IMR-90 (cell line): ENCODE measurements at regions not wholly inside any gene's neighbourhood (a gene's known extent, or its start where the extent isn't known, plus 50 kb on each side); places are given as distances from the start of the nearest gene placed in this dataset.

ENCODE experiments used
- ATAC-seq: fragments of 200-7000 bp; cut with Tn5 transposase; 2 replicates; pipeline ENCODE4 v1.9.1; 2020; ENCODE audit warnings: low read depth, mild to moderate bottlenecking, moderate library complexity
- BruUV-seq: library from RNA; stranded (reverse); fragments of 400-500 nt; replicated peaks from 2 replicates; lab custom pipeline; 2021; lab: Mats Ljungman, UMichigan
- CTCF ChIA-PET: fragments of 300-600 bp; formaldehyde crosslinking; extraction: SDS; loops from one replicate; lab custom pipeline; 2021; ENCODE audit warnings: antibody characterized with exemption; lab: Yijun Ruan, JAX
- POLR2A ChIA-PET: fragments of 300-600 bp; sonication (Branson Sonifier 250); formaldehyde crosslinking; loops from one replicate; lab custom pipeline; 2022; ENCODE audit warnings: antibody characterized with exemption; ENCODE audit not compliant: unreplicated experiment; lab: Charles Lee
- DNase-seq: peaks from one replicate; pipeline ENCODE4 v3.0.0; 2013
- H2AFZ ChIP-seq: replicated peaks from 2 replicates; pipeline ENCODE3; 2013; ENCODE audit warnings: low read length, mild to moderate bottlenecking; ENCODE audit not compliant: poor library complexity
- H2AK5ac ChIP-seq: 2 replicates; pipeline ENCODE4 v1.6.1; 2013; ENCODE audit warnings: low read depth, low read length, inconsistent platforms
- H2AK9ac ChIP-seq: replicated peaks from 2 replicates; pipeline ENCODE3; 2013; ENCODE audit warnings: mild to moderate bottlenecking, low read depth, low read length, moderate library complexity; ENCODE audit not compliant: poor library complexity
- H2BK120ac ChIP-seq: 2 replicates; pipeline ENCODE4 v1.6.1; 2013; ENCODE audit warnings: low read depth, low read length, inconsistent platforms
- H2BK15ac ChIP-seq: 3 replicates; pipeline ENCODE4 v1.6.1; 2013; ENCODE audit warnings: low read depth, low read length, inconsistent platforms
- H2BK20ac ChIP-seq: 2 replicates; pipeline ENCODE4 v1.6.1; 2013; ENCODE audit warnings: low read depth, mild to moderate bottlenecking, inconsistent platforms, low read length, moderate library complexity
- H2BK5ac ChIP-seq: 2 replicates; pipeline ENCODE4 v1.6.1; 2013; ENCODE audit warnings: mild to moderate bottlenecking, low read depth, low read length, inconsistent platforms; ENCODE audit not compliant: poor library complexity, severe bottlenecking
- H3K14ac ChIP-seq: replicated peaks from 2 replicates; pipeline ENCODE4 v1.6.1; 2013; ENCODE audit warnings: low read depth, low read length, inconsistent platforms
- H3K18ac ChIP-seq: 2 replicates; pipeline ENCODE4 v1.6.1; 2013; ENCODE audit warnings: low read depth, low read length, control low read depth
- H3K23ac ChIP-seq: 2 replicates; pipeline ENCODE4 v1.6.1; 2013; ENCODE audit warnings: low read depth, low read length, inconsistent platforms
- H3K27ac ChIP-seq: 2 replicates; pipeline ENCODE4 v1.5.1; 2013; ENCODE audit warnings: mild to moderate bottlenecking, control low read depth, low read length; ENCODE audit not compliant: insufficient read depth
- H3K27me3 ChIP-seq: 2 replicates; pipeline ENCODE4 v1.6.1; 2013; ENCODE audit warnings: low read length; ENCODE audit not compliant: control insufficient read depth, insufficient read depth
- H3K36me3 ChIP-seq: 2 replicates; pipeline ENCODE4 v1.6.1; 2013; ENCODE audit warnings: low read length, mixed read lengths; ENCODE audit not compliant: control insufficient read depth, insufficient read depth
- H3K4ac ChIP-seq: 2 replicates; pipeline ENCODE4 v1.6.1; 2013; ENCODE audit warnings: low read depth, low read length, inconsistent platforms
- H3K4me1 ChIP-seq: 2 replicates; pipeline ENCODE4 v1.6.1; 2013; ENCODE audit warnings: low read length, mixed read lengths; ENCODE audit not compliant: control insufficient read depth, insufficient read depth
- H3K4me2 ChIP-seq: 2 replicates; pipeline ENCODE4 v1.6.1; 2013; ENCODE audit warnings: low read depth, mild to moderate bottlenecking, control low read depth, low read length, moderate library complexity
- H3K4me3 ChIP-seq: 2 replicates; pipeline ENCODE4 v1.5.1; 2013; ENCODE audit warnings: low read depth, mild to moderate bottlenecking, control low read depth, low read length, moderate library complexity; ENCODE audit not compliant: insufficient read depth
- H3K56ac ChIP-seq: 2 replicates; pipeline ENCODE4 v1.6.1; 2013; ENCODE audit warnings: low read length, inconsistent platforms; ENCODE audit not compliant: insufficient read depth; ENCODE audit errors: extremely low read depth
- H3K79me1 ChIP-seq, 2 experiments: 2 replicates each; pipeline ENCODE4 v1.6.1; 2013; ENCODE audit warnings: low read length in 2 of 2, inconsistent platforms in 1 of 2, low read depth in 1 of 2
- H3K9ac ChIP-seq: 2 replicates; pipeline ENCODE4 v1.6.1; 2013; ENCODE audit warnings: low read depth, low read length, control low read depth
- H3K9me1 ChIP-seq: 2 replicates; pipeline ENCODE4 v1.6.1; 2013; ENCODE audit warnings: low read length, inconsistent platforms; ENCODE audit not compliant: insufficient read depth
- H3K9me3 ChIP-seq: 2 replicates; pipeline ENCODE4 v1.6.1; 2013; ENCODE audit warnings: low read length; ENCODE audit not compliant: control insufficient read depth, insufficient read depth
- H4K20me1 ChIP-seq: 2 replicates; pipeline ENCODE4 v1.6.1; 2013; ENCODE audit warnings: low read length, inconsistent platforms; ENCODE audit not compliant: insufficient read depth
- H4K5ac ChIP-seq: 2 replicates; pipeline ENCODE4 v1.6.1; 2013; ENCODE audit warnings: mild to moderate bottlenecking, low read depth, low read length, control low read depth
- H4K8ac ChIP-seq, 2 experiments: 2 replicates each; pipeline ENCODE4 v1.6.1; 2013; ENCODE audit warnings: low read depth in 2 of 2, low read length in 2 of 2, control low read depth in 1 of 2, inconsistent platforms in 1 of 2
- H4K91ac ChIP-seq: 2 replicates; pipeline ENCODE4 v1.6.1; 2013; ENCODE audit warnings: low read depth, low read length, inconsistent platforms; ENCODE audit not compliant: insufficient read depth
- BHLHE40 ChIP-seq: fragments of 150-350 bp; IDR thresholded peaks from 2 replicates; pipeline ENCODE4 v1.6.1; 2016; ENCODE audit warnings: mild to moderate bottlenecking, low read depth, low read length
- CEBPB ChIP-seq: IDR thresholded peaks from 2 replicates; pipeline ENCODE4 v1.6.1; 2012; ENCODE audit warnings: low read depth, low read length, improper control_type of control experiment
- CHD1 ChIP-seq: IDR thresholded peaks from 2 replicates; pipeline ENCODE4 v1.6.1; 2012; ENCODE audit warnings: low read depth, low read length, improper control_type of control experiment
- MAFK ChIP-seq: IDR thresholded peaks from 2 replicates; pipeline ENCODE4 v1.6.1; 2012; ENCODE audit warnings: low read depth, low read length, improper control_type of control experiment
- RAD21 ChIP-seq: IDR thresholded peaks from 2 replicates; pipeline ENCODE4 v1.6.1; 2012; ENCODE audit warnings: low read length, improper control_type of control experiment
- SMC3 ChIP-seq: fragments of 150-350 bp; IDR thresholded peaks from 2 replicates; pipeline ENCODE4 v1.6.1; 2016; ENCODE audit warnings: low read depth, mild to moderate bottlenecking, antibody characterized with exemption, low read length, moderate library complexity
- WGBS, 2 experiments: methylation state at CpG; one replicate each; pipeline versions ENCODE4 v1.1.5 to v1.1.7; 2013; ENCODE audit warnings: missing lambda C conversion rate in 2 of 2; ENCODE audit not compliant: insufficient read length in 1 of 2; ENCODE audit errors: extremely low coverage in 2 of 2; 5-methylcytosine and 5-hydroxymethylcytosine counted together
- dilution Hi-C: fragments of 300-500 bp; cut with HindIII; formaldehyde crosslinking; loops from one replicate; pipeline ENCODE4 v1.14.3; 2018; ENCODE audit warnings: low sequenced_read_pairs; ENCODE audit not compliant: unreplicated experiment
- in situ Hi-C: fragments of 300-500 bp; cut with MboI; formaldehyde crosslinking; loops from 3 replicates; pipeline ENCODE4 v1.14.3; 2019; ENCODE audit warnings: low sequenced_read_pairs, inconsistent platforms, mixed read lengths
- intact Hi-C: fragments of 100-400 bp; cut with micrococcal nuclease; formaldehyde crosslinking; loops from 2 replicates; pipeline ENCODE4 v1.10.0; 2022

DNA sequence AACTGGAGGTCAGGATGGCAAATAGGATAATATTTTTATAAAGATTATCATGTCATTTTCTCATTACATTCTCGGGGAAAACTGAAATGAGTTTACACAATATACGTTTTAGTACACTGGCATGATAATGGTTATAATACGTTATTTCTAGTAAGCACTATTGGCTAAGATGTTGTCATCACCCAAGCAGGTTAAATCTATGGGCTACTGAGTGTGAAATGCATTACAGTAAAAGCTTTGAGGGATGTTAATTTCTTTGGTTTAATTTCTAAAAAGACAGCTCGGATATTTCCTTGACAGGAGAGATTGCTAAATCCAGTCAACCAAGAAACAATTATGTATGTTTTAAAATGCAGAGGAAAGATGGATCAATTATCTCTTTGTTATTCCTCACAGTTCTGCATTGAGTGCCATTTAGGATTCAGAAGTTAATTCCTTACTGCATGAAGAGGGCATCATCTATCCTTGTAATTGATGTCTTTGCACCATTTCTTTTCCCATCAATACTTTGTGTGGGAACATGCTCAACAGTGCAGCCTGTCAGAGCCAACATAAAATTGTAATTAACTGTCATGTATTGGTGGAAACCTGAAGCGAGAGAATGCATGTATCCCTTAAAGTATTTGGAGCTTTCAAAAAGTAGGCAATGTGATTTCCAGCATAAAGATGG is 222.4 kb upstream of the ZP4 start:
- peaks cover 2% of the 10 kb centered on the region; the same call in 1 of the 2 replicates for H3K9me3 ChIP-seq
- no peak overlapping the region for H2BK15ac ChIP-seq
- no peak overlapping the region for H3K4ac ChIP-seq
- H3K79me1 ChIP-seq: no peaks in the 10 kb centered on the region
- ATAC-seq: no peak
- no peaks in the 10 kb centered on the region for H4K20me1 ChIP-seq
- no peak overlapping the region for H2BK5ac ChIP-seq
- dilution Hi-C loops (no loop called here), in situ Hi-C loops (no loop called here), intact Hi-C loops (no loop called here)
- H3K4me2 ChIP-seq: no peak overlapping the region
- no peaks in the 10 kb centered on the region for H3K9me1 ChIP-seq
- H3K56ac ChIP-seq: no peak overlapping the region
- no peak overlapping the region for H2BK120ac ChIP-seq
- POLR2A ChIA-PET: no interaction called here
- no peak overlapping the region for H3K27ac ChIP-seq
- H3K4me3 ChIP-seq: no peak overlapping the region
- no peak for DNase-seq
- no peak overlapping the region for H4K8ac ChIP-seq
- H2AK5ac ChIP-seq: no peak overlapping the region
- no peak overlapping the region for H3K14ac ChIP-seq
- TF ChIP-seq SMC3 (no peak), CHD1 (no peak), RAD21 (no peak), MAFK (no peak), BHLHE40 (no peak), CEBPB (no peak)
- no peak overlapping the region for H4K91ac ChIP-seq
- H3K18ac ChIP-seq: no peak overlapping the region
- no peaks in the 10 kb centered on the region for H3K36me3 ChIP-seq
- no peaks in the 10 kb centered on the region for H3K4me1 ChIP-seq
- no peak overlapping the region for H2BK20ac ChIP-seq
- CTCF ChIA-PET: interaction anchor here (0.6 kb wide), 1 partner anchor 282 kb away, joined by 8 read pairs; no protein-coding TSS in a partner anchor
- no peak overlapping the region for H3K23ac ChIP-seq
- no peak overlapping the region for H2AK9ac ChIP-seq
- no peak overlapping the region for H2AFZ ChIP-seq
- H4K5ac ChIP-seq: no peak overlapping the region
- H3K27me3 ChIP-seq: no peaks in the 10 kb centered on the region
- no TSS peak for BruUV-seq
- no peak overlapping the region for H3K9ac ChIP-seq
- WGBS, 2 experiments: no CpG with 5 or more reads among the region's 5 CpGs
